ENCODE measurements at regions not wholly inside any gene's neighbourhood (a gene's known extent, or its start where the extent isn't known, plus 50 kb on each side); places are given as distances from the start of the nearest gene placed in this dataset.

GRCh38 chr6:19135706-19136105, 701.5 kb upstream of the ID4 start:
- DNase-seq, result no peak
- Mint-ChIP-seq H3K27ac (no peak overlapping the region), H3K9me3 (peaks cover 7 to 10% of the 10 kb centered on the region in 2 donors), H3K4me1 (ENCODE audit: low read depth) (no peaks in the 10 kb centered on the region), H3K27me3 (ENCODE audit: low read depth) (no peaks in the 10 kb centered on the region), H3K36me3 (ENCODE audit: insufficient read depth in 2 of 2) (no peaks in the 10 kb centered on the region), H3K4me3 (no peak overlapping the region)
- ATAC-seq (replicated peaks in 1 of 2), result no peak

- Mint-ChIP-seq H3K4me3 (no peak overlapping the region), H3K27ac (no peak overlapping the region), H3K4me1 (ENCODE audit: low read depth) (no peaks in the 10 kb centered on the region), H3K9me3 (peaks cover 7 to 10% of the 10 kb centered on the region in 2 donors), H3K27me3 (ENCODE audit: low read depth) (no peaks in the 10 kb centered on the region), H3K36me3 (ENCODE audit: insufficient read depth in 2 of 2) (no peaks in the 10 kb centered on the region)
- DNase-seq (no peak), ATAC-seq (replicated peaks in 1 of 2) (no peak)
These were observed 699.7 kb upstream of the ID4 start for GRCh38 chr6:19137505-19137904.

- DNase-seq (no peak), ATAC-seq (replicated peaks in 1 of 2) (no peak)
- Mint-ChIP-seq H3K27me3 (ENCODE audit: low read depth) (no peaks in the 10 kb centered on the region), H3K27ac (no peak overlapping the region), H3K4me3 (no peak overlapping the region), H3K9me3 (peaks cover 3 to 7% of the 10 kb centered on the region in 2 donors), H3K36me3 (ENCODE audit: insufficient read depth in 2 of 2) (no peaks in the 10 kb centered on the region), H3K4me1 (ENCODE audit: low read depth) (no peaks in the 10 kb centered on the region)
These were observed 694.9 kb upstream of the ID4 start for GRCh38 chr6:19142275-19142674.

GRCh38 chr6:19150307-19150706, 686.9 kb upstream of the ID4 start:
- DNase-seq (no peak), ATAC-seq (replicated peaks in 1 of 2) (no peak)
- Mint-ChIP-seq H3K27me3 (ENCODE audit: low read depth) (no peaks in the 10 kb centered on the region), H3K36me3 (ENCODE audit: insufficient read depth in 2 of 2) (no peaks in the 10 kb centered on the region), H3K27ac (no peak overlapping the region), H3K4me1 (ENCODE audit: low read depth) (no peaks in the 10 kb centered on the region), H3K9me3 (peaks cover 3 to 8% of the 10 kb centered on the region in 2 donors), H3K4me3 (no peak overlapping the region)

GRCh38 chr6:19153270-19153980, 683.7 kb upstream of the ID4 start:
- ATAC-seq (replicated peaks in 1 of 2) (no peak), DNase-seq (no peak)
- no peak overlapping the region for H3K4me3 Mint-ChIP-seq
- no peaks in the 10 kb centered on the region for H3K36me3 Mint-ChIP-seq (ENCODE audit: insufficient read depth in 2 of 2)
- H3K27me3 Mint-ChIP-seq (ENCODE audit: low read depth), result no peaks in the 10 kb centered on the region
- no peaks in the 10 kb centered on the region for H3K4me1 Mint-ChIP-seq (ENCODE audit: low read depth)
- peaks cover 3 to 6% of the 10 kb centered on the region in 2 donors for H3K9me3 Mint-ChIP-seq
- H3K27ac Mint-ChIP-seq, result no peak overlapping the region

- no peak for DNase-seq
- no peak overlapping the region for H3K4me3 Mint-ChIP-seq
- no peak for ATAC-seq (replicated peaks in 1 of 2)
- no peaks in the 10 kb centered on the region for H3K4me1 Mint-ChIP-seq (ENCODE audit: low read depth)
- H3K27me3 Mint-ChIP-seq (ENCODE audit: low read depth), result no peaks in the 10 kb centered on the region
- H3K27ac Mint-ChIP-seq, result no peak overlapping the region
- H3K36me3 Mint-ChIP-seq (ENCODE audit: insufficient read depth in 2 of 2), result no peaks in the 10 kb centered on the region
- peaks cover 4 to 6% of the 10 kb centered on the region in 2 donors for H3K9me3 Mint-ChIP-seq
These were observed 683.2 kb upstream of the ID4 start for GRCh38 chr6:19153981-19154295.

GRCh38 chr6:19156443-19156842, 680.7 kb upstream of the ID4 start:
- no peak overlapping the region for H3K27ac Mint-ChIP-seq
- H3K27me3 Mint-ChIP-seq (ENCODE audit: low read depth), result no peaks in the 10 kb centered on the region
- no peaks in the 10 kb centered on the region for H3K36me3 Mint-ChIP-seq (ENCODE audit: insufficient read depth in 2 of 2)
- H3K4me1 Mint-ChIP-seq (ENCODE audit: low read depth), result no peaks in the 10 kb centered on the region
- no peak overlapping the region for H3K4me3 Mint-ChIP-seq
- no peak for ATAC-seq (replicated peaks in 1 of 2)
- no peak for DNase-seq
- H3K9me3 Mint-ChIP-seq, result peaks cover 4 to 6% of the 10 kb centered on the region in 2 donors

GRCh38 chr6:19157486-19157885, 679.7 kb upstream of the ID4 start:
- peaks cover 1 to 4% of the 10 kb centered on the region in 2 donors for H3K9me3 Mint-ChIP-seq
- H3K36me3 Mint-ChIP-seq (ENCODE audit: insufficient read depth in 2 of 2), result no peaks in the 10 kb centered on the region
- no peak overlapping the region for H3K27ac Mint-ChIP-seq
- no peaks in the 10 kb centered on the region for H3K4me1 Mint-ChIP-seq (ENCODE audit: low read depth)
- DNase-seq (no peak), ATAC-seq (replicated peaks in 1 of 2) (no peak)
- H3K4me3 Mint-ChIP-seq, result no peak overlapping the region
- no peaks in the 10 kb centered on the region for H3K27me3 Mint-ChIP-seq (ENCODE audit: low read depth)

GRCh38 chr6:19158586-19158985, 678.6 kb upstream of the ID4 start:
- Mint-ChIP-seq H3K9me3 (peaks cover 0 to 4% of the 10 kb centered on the region in 2 donors), H3K27me3 (ENCODE audit: low read depth) (no peaks in the 10 kb centered on the region), H3K36me3 (ENCODE audit: insufficient read depth in 2 of 2) (no peaks in the 10 kb centered on the region), H3K4me1 (ENCODE audit: low read depth) (no peaks in the 10 kb centered on the region), H3K4me3 (no peak overlapping the region), H3K27ac (no peak overlapping the region)
- no peak for ATAC-seq (replicated peaks in 1 of 2)
- DNase-seq, result no peak

- H3K4me1 Mint-ChIP-seq (ENCODE audit: low read depth), result no peaks in the 10 kb centered on the region
- ATAC-seq (replicated peaks in 1 of 2) (no peak), DNase-seq (no peak)
- no peak overlapping the region for H3K4me3 Mint-ChIP-seq
- no peaks in the 10 kb centered on the region for H3K27me3 Mint-ChIP-seq (ENCODE audit: low read depth)
- H3K36me3 Mint-ChIP-seq (ENCODE audit: insufficient read depth in 2 of 2), result no peaks in the 10 kb centered on the region
- H3K9me3 Mint-ChIP-seq, result peaks cover 0 to 4% of the 10 kb centered on the region in 2 donors
- no peak overlapping the region for H3K27ac Mint-ChIP-seq
These were observed 678.1 kb upstream of the ID4 start for GRCh38 chr6:19159089-19159488.

- no peak for DNase-seq
- Mint-ChIP-seq H3K36me3 (ENCODE audit: insufficient read depth in 2 of 2) (no peaks in the 10 kb centered on the region), H3K4me3 (no peak overlapping the region), H3K27me3 (ENCODE audit: low read depth) (no peaks in the 10 kb centered on the region), H3K27ac (no peak overlapping the region), H3K9me3 (peaks cover 0 to 4% of the 10 kb centered on the region in 2 donors), H3K4me1 (ENCODE audit: low read depth) (no peaks in the 10 kb centered on the region)
- ATAC-seq (replicated peaks in 1 of 2), result no peak
These were observed 677.6 kb upstream of the ID4 start for GRCh38 chr6:19159561-19159960.

- H3K27ac Mint-ChIP-seq, result no peak overlapping the region
- ATAC-seq (replicated peaks in 1 of 2), result no peak
- no peak for DNase-seq
- peaks cover 0 to 5% of the 10 kb centered on the region in 2 donors for H3K9me3 Mint-ChIP-seq
- H3K36me3 Mint-ChIP-seq (ENCODE audit: insufficient read depth in 2 of 2), result no peaks in the 10 kb centered on the region
- H3K27me3 Mint-ChIP-seq (ENCODE audit: low read depth), result no peaks in the 10 kb centered on the region
- H3K4me3 Mint-ChIP-seq, result no peak overlapping the region
- no peaks in the 10 kb centered on the region for H3K4me1 Mint-ChIP-seq (ENCODE audit: low read depth)
These were observed 677.0 kb upstream of the ID4 start for GRCh38 chr6:19160081-19160730.

GRCh38 chr6:19167251-19167650, 669.9 kb upstream of the ID4 start:
- ATAC-seq (replicated peaks in 1 of 2) (no peak), DNase-seq (no peak)
- Mint-ChIP-seq H3K4me1 (ENCODE audit: low read depth) (no peaks in the 10 kb centered on the region), H3K27me3 (ENCODE audit: low read depth) (no peaks in the 10 kb centered on the region), H3K27ac (no peak overlapping the region), H3K4me3 (no peak overlapping the region), H3K9me3 (peaks cover 7 to 8% of the 10 kb centered on the region in 2 donors), H3K36me3 (ENCODE audit: insufficient read depth in 2 of 2) (no peaks in the 10 kb centered on the region)

GRCh38 chr6:19169366-19169765, 667.8 kb upstream of the ID4 start:
- no peak overlapping the region for H3K4me3 Mint-ChIP-seq
- H3K27me3 Mint-ChIP-seq (ENCODE audit: low read depth), result no peaks in the 10 kb centered on the region
- no peak overlapping the region for H3K27ac Mint-ChIP-seq
- H3K36me3 Mint-ChIP-seq (ENCODE audit: insufficient read depth in 2 of 2), result no peaks in the 10 kb centered on the region
- DNase-seq (no peak), ATAC-seq (replicated peaks in 1 of 2) (no peak)
- H3K9me3 Mint-ChIP-seq, result peaks cover 7 to 13% of the 10 kb centered on the region in 2 donors
- no peaks in the 10 kb centered on the region for H3K4me1 Mint-ChIP-seq (ENCODE audit: low read depth)

Measured in activated T-cell treated with anti-CD3 and anti-CD28 coated beads, Interleukin-2, amount 50 U/mL, for 72 hours (primary cell).